IPS-18c (cell line): ENCODE measurements at regions not wholly inside any gene's neighbourhood (a gene's known extent, or its start where the extent isn't known, plus 50 kb on each side); places are given as distances from the start of the nearest gene placed in this dataset.

ENCODE experiments used
- H3K4me3 ChIP-seq: 2 replicates; pipeline ENCODE4 v1.7.0; 2013; ENCODE audit warnings: low read depth, mild to moderate bottlenecking, low read length, moderate library complexity; ENCODE audit not compliant: insufficient read depth
- H3K9me3 ChIP-seq: one replicate; pipeline ENCODE4 v1.6.1; 2013; ENCODE audit warnings: mild to moderate bottlenecking, low read length, moderate library complexity; ENCODE audit not compliant: control insufficient read depth, insufficient read depth

DNA sequence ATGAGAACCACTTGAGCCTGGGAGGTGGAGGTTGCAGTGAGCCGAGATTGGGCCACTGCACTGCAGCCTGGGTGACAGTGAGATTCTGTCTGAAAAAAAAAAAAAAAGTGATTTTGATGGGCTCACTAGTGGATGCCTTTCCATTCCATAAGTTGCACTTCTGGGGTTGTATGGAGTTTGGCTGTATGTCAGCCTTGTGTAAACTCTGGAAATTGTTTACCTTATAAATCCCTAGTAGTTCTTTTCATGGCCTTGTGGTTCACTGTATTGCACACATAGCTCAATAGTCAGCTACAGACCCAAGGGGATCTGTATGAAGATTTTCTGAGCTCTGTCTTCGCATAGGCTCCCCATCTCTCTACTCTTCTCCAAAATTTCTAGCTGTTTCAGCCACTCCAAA is 131.9 kb downstream of the SOX11 start:
- H3K9me3 ChIP-seq = no peaks in the 10 kb centered on the region
- H3K4me3 ChIP-seq = no peak overlapping the region

GRCh38 chr2:5825686-5826085 is 133.5 kb downstream of the SOX11 start:
- no peak overlapping the region for H3K4me3 ChIP-seq
- H3K9me3 ChIP-seq = no peaks in the 10 kb centered on the region

DNA sequence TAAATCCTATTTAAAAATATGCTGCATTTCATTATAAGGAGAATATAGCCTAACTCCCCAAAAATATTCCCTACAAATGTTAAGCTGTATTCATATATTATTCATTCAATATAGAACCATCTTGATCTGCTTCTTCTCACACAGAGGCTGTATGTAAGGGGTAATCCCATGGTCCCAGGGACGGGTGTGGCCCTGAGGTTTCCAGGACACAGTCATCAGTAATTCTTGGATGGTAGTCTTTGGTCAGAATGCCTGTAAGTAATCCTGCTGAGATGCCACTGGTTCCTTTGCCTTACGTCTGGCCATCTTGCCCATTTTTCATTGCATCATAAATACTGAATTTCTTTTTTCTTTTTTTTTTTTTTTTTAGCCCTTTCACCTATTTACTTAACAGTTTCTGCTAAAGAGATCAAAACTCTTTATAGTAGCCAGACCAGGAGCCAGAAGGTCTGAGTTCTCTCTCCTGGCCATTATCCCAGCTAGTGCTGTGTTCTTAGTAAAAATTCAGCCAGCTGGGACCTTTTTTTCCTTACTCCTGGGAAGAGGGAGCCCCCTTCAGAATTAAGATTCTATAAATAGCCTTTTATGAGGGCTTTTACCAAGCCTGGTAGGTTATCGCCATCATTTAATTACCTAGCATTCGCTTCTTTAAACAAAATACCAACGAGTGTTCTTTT is 134.9 kb downstream of the SOX11 start:
- no peaks in the 10 kb centered on the region for H3K9me3 ChIP-seq
- H3K4me3 ChIP-seq = no peak overlapping the region

GRCh38 chr2:5834501-5834900 is 142.3 kb downstream of the SOX11 start:
- H3K9me3 ChIP-seq = no peaks in the 10 kb centered on the region
- no peak overlapping the region for H3K4me3 ChIP-seq

DNA sequence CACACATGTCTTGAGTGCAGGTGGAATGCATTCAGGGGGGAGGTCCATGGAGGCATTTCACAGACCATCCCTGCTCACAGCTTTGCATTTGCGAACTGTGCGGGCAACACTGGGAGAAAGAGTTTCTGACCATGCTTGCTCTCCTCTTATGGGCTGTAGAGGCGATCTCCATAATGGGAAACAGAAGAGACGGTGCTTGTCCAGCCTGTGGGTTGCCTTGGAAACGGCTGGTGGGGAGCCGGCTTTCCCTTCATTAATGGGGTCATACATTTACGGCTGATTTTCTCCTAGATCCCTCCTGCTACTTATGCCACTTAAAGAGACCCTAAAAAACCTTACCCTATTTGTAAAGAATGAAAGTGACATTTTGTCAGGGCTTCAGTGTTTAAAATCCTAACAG is 147.4 kb downstream of the SOX11 start:
- no peak overlapping the region for H3K4me3 ChIP-seq

GRCh38 chr2:5841126-5841525 is 148.9 kb downstream of the SOX11 start:
- H3K4me3 ChIP-seq = no peak overlapping the region
- no peaks in the 10 kb centered on the region for H3K9me3 ChIP-seq

More for the DNA sequence above, 147.4 kb downstream of the SOX11 start:
- no peaks in the 10 kb centered on the region for H3K9me3 ChIP-seq

- H3K4me3 ChIP-seq = no peak overlapping the region
- no peaks in the 10 kb centered on the region for H3K9me3 ChIP-seq
Measured at GRCh38 chr2:5842326-5842725, 150.1 kb downstream of the SOX11 start.

GRCh38 chr2:5845798-5846330 is 153.7 kb downstream of the SOX11 start:
- no peaks in the 10 kb centered on the region for H3K9me3 ChIP-seq
- H3K4me3 ChIP-seq = no peak overlapping the region

GRCh38 chr2:5846881-5847280 is 154.7 kb downstream of the SOX11 start:
- no peaks in the 10 kb centered on the region for H3K9me3 ChIP-seq
- H3K4me3 ChIP-seq = no peak overlapping the region

- Histone ChIP-seq H3K9me3 (no peaks in the 10 kb centered on the region), H3K4me3 (no peak overlapping the region)
Measured at GRCh38 chr2:5849562-5849961, 157.4 kb downstream of the SOX11 start.

DNA sequence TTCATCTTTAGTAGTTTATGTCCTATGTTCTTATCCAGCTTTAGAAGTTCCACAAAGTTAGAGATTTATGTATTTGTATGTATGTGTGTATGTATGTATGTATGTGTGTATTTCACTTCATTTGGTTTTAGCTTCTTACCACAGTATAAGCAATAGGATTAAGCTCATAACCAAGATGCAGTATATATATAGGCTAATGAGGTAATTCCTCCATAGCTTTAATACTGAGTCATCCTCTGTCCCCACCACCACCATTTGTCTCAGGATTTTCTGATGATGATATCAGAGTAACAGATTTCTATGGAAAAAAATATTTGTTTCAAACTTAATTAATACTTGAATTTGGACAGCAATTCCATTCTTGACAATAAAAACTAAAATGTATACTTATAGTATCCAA is 159.2 kb downstream of the SOX11 start:
- Histone ChIP-seq H3K4me3 (no peak overlapping the region), H3K9me3 (no peaks in the 10 kb centered on the region)

- Histone ChIP-seq H3K9me3 (no peaks in the 10 kb centered on the region), H3K4me3 (no peak overlapping the region)
Measured at GRCh38 chr2:5854797-5855196, 162.6 kb downstream of the SOX11 start.

- Histone ChIP-seq H3K9me3 (no peaks in the 10 kb centered on the region), H3K4me3 (no peak overlapping the region)
Measured at GRCh38 chr2:5867056-5867455, 174.9 kb downstream of the SOX11 start.

- Histone ChIP-seq H3K4me3 (no peak overlapping the region), H3K9me3 (no peaks in the 10 kb centered on the region)
Measured at GRCh38 chr2:5868931-5869330, 176.7 kb downstream of the SOX11 start.

GRCh38 chr2:5869936-5870335 is 177.8 kb downstream of the SOX11 start:
- no peak overlapping the region for H3K4me3 ChIP-seq
- no peaks in the 10 kb centered on the region for H3K9me3 ChIP-seq

DNA sequence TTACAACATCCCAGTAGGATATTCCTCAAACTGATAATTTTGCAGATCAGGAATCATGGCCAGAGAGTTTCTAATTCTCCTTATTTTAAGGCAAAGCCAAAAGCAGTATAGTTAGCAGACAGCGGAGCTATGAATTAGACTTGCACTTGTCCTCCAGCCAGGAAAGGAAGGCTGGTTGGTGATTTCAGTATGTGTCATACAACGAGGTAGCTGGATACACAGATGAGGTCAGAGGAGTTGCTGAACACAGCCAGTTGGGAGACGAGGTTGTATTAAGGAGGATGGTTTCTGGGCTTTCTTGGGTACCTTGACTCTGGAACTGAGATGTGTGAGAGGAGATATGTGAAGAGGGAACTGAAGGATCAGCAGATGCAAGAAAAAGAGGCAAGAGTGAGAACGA is 185.2 kb downstream of the SOX11 start:
- Histone ChIP-seq H3K9me3 (no peaks in the 10 kb centered on the region), H3K4me3 (no peak overlapping the region)

GRCh38 chr2:5885451-5886173 is 193.4 kb downstream of the SOX11 start:
- H3K9me3 ChIP-seq = no peaks in the 10 kb centered on the region
- H3K4me3 ChIP-seq = no peak overlapping the region

DNA sequence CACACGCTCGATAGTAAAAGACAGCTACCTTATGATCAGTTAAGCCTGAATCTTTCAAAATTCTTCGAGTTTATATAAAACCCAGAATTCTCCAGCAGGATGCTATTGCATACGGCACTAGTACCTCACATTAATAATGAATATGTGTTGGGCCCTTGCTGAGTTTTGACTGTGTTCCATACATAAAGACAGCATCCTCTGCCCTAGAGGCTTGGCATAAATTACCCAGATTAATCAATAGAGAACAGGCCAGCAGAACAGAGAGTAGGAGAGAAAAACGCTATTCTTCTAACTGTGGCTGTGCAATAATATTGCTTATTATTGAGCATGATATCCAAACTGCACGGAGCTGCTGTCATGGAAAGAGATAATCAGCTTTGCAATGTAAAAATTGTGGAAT is 194.3 kb downstream of the SOX11 start:
- no peak overlapping the region for H3K4me3 ChIP-seq
- H3K9me3 ChIP-seq = no peaks in the 10 kb centered on the region
